Middle frontal gyrus (tissue), 1 donor: ENCODE measurements at regions not wholly inside any gene's neighbourhood (a gene's known extent, or its start where the extent isn't known, plus 50 kb on each side); places are given as distances from the start of the nearest gene placed in this dataset.
A peak's percentile ranks its signal among the peaks of the same experiment; 100 is the strongest.

Experiments used
- DNase-seq: peaks from one replicate; pipeline ENCODE4 v3.0.0-alpha.2; 2015; ENCODE audit warnings: low spot score; ENCODE audit errors: extremely low spot score

GRCh38 chr16:80427795-80428194 lies 113.0 kb upstream of the DYNLRB2 start:
- no peak for DNase-seq

GRCh38 chr16:80418517-80419355 lies 122.1 kb upstream of the DYNLRB2 start:
- DNase-seq, result no peak

- DNase-seq, result no peak
These were observed 123.0 kb upstream of the DYNLRB2 start for GRCh38 chr16:80417706-80418271.

- DNase-seq, result no peak
These were observed 132.8 kb upstream of the DYNLRB2 start for GRCh38 chr16:80408014-80408413.

- DNase-seq, result no peak
These were observed 133.4 kb upstream of the DYNLRB2 start for GRCh38 chr16:80407265-80407987.

DNA sequence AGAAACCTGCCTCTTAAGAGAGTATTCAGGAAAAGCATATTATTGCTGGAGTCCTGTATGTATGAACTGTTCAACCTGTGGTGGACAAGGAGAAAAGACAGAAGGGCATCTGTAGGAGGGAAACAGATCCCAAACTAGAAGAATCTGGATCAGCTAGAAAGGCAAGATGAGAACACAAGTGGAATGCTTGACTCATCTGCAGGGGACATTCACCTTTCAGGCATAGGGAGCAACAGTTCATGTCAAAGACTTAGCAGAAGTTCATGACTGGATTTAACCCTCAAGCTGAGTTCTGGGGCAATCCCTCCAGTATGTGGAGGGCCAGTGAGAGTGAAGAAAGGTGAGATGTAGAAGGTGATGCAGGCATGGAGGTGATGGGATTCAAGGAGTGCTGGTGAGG lies 135.9 kb upstream of the DYNLRB2 start:
- no peak for DNase-seq

- no peak for DNase-seq
These were observed 136.9 kb upstream of the DYNLRB2 start for GRCh38 chr16:80403894-80404293.

GRCh38 chr16:80390871-80391489 lies 149.8 kb upstream of the DYNLRB2 start:
- no peak for DNase-seq

- DNase-seq, result no peak
These were observed 150.7 kb upstream of the DYNLRB2 start for GRCh38 chr16:80390046-80390445.

GRCh38 chr16:80389338-80389737 lies 151.5 kb upstream of the DYNLRB2 start:
- DNase-seq, result no peak

- no peak for DNase-seq
These were observed 153.4 kb upstream of the DYNLRB2 start for GRCh38 chr16:80387318-80387921.

- DNase-seq, result no peak
These were observed 155.9 kb upstream of the DYNLRB2 start for GRCh38 chr16:80384862-80385261.

DNA sequence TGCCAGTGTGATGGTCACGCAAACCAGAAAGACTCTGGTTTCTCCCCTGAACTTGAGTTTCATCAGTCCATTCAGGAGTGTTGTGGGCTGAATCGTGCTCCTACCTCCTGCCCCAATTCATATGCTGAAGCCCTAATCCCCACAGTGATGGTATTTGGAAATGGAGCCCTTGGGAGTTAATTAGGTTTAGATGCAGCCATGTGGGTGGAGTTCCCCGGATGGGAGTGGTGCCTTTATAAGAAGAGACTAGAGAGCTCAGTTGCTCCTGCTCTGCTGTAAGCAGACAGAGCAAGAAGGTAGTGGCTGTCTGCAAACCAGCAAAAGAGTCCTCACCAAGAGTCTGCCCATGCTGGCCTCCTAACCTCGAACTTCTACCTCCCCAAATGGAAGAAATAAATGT lies 160.3 kb upstream of the DYNLRB2 start:
- DNase-seq, result no peak

DNA sequence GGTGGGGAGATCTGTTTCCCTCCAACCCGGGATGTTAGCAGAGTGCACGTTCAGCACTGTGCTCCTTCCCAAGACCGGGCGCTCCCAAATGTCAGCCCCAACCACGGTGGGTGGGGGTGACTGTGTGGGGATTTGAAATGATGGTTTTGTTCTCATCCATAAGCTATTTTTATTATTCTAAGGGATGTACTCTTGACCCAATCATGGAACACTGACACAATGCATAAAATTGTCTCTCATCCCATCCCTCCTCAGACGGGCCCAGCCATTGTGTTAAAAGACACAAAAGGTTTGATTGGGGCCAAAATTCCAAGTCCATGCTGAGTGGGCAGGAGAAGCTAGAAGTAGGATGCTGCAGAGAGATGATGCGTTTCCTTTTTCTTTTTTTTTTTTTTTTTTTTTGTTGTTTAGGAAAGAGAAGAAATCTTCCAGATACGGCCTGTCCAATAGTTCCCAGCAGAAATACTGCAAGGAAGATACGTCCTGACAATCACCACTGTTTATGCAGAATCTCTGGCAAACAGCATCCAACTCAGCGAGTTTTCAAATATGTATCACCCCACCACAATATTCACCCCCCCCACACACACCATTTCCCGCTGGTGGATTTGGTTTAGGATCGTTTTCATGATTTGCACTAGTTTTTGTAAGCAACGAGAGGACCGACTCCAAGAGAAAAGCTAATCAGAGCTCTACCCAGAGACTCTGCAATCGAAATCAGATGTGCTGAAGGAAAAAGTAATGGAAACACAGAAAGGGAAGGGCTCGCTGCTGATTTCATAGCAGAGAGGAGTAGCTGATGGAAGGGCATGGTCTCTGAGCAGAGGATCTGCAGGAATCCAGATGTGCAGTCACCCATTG lies 163.5 kb upstream of the DYNLRB2 start:
- no peak for DNase-seq

DNA sequence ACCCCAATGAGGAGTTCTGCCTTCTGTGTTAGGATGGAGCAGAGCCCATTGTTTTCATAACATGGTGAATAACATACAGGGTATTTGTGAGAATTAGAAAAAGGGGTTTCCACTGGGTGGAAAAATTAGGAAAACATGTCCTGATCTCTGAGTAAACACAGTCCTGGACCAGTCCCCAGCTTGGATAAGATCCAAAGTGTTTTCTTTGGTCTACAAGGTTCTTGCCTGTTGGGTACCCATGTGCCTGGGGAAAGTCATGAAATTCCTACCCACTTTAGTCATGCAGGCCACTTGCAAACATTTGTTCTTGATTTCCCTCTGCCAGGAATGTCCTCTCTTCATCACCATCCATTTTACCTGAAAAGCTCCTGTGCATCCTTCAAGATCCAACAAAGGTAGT lies 164.8 kb upstream of the DYNLRB2 start:
- DNase-seq, result no peak

DNA sequence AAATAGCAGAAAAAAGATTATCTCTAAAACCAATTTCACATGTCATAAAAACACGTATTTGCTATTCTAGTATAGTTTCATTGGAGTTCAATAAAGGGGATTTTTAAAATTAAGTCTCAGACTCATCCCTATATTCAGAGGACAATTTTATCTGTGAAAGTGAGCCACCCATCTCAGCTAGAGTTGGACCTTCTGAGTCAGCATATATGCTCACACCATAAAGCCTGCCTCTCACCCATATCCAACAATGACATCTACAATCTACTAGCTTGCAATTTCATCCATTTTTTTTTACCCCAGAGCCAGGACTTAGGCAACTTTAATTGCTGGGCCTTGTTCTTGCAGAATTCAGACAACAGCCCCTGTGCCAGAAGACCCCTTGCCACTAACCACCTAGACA lies 165.3 kb upstream of the DYNLRB2 start:
- DNase-seq, result no peak

- no peak for DNase-seq
These were observed 168.5 kb upstream of the DYNLRB2 start for GRCh38 chr16:80372341-80372740.

DNA sequence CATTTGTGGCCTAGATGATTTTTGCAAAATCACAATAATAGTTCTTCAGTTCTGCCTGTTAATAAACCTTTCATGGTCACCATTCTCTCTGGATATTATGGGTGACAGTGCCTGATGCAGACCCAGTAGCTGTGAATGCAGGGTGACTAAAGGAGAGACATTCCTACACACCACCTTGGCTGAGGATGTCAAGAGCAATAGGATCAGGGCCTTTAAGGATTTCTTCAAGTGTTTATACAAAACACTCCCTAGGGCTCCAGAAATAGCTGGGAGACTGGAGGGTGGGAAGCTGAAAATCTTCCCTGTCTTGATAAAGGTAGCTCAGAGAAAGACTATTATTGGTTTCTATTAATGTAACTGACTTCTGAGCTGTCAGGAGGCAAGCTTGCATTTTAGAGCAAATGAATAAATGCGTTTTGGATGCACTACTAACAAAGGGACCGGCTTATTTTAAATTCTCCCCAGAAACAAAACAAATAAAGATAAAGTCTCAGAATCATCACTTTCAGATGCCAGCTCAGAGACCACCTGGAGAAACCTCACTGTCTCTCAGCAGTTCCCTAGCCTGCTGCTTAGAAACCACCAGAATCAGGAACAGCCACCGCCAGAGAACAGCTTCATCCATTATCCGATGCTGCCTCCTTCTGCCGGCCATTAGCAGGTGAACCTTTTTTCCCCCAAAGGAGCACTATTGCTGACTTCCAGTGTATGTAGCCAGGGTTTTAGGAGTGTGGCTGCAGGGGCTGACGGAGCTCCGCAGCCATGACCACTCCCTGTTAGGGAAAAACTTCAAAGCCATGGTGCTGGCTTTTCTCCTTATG lies 171.4 kb upstream of the DYNLRB2 start:
- DNase-seq, result peak; percentile 17

- DNase-seq, result no peak
These were observed 173.6 kb upstream of the DYNLRB2 start for GRCh38 chr16:80367037-80367658.
